Esophagus squamous epithelium (tissue), 5 donors: ENCODE measurements at regions not wholly inside any gene's neighbourhood (a gene's known extent, or its start where the extent isn't known, plus 50 kb on each side); places are given as distances from the start of the nearest gene placed in this dataset.

Source experiments
- DNase-seq: peaks from one replicate; lab custom pipeline; 2025; lab: John Stamatoyannopoulos, UW
- H3K27ac ChIP-seq, 4 donors: fragments of 200-600 bp; sonication (generic); one replicate each; pipeline ENCODE4 v1.5.1; 2016 to 2019; ENCODE audit warnings: mild to moderate bottlenecking in 1 of 4
- H3K27me3 ChIP-seq, 4 donors: fragments of 200-600 bp; sonication (generic); 1 replicate in 3 of 4; 2 replicates in 1 of 4; pipeline versions ENCODE4 v1.5.1 to v1.6.0; 2017 to 2021; ENCODE audit warnings: antibody characterized with exemption in 1 of 4
- H3K36me3 ChIP-seq, 3 donors: fragments of 200-600 bp; sonication (generic); one replicate each; pipeline ENCODE4 v1.5.1; 2016 to 2019
- H3K4me1 ChIP-seq, 3 donors: fragments of 200-600 bp; sonication (generic); one replicate each; pipeline ENCODE4 v1.5.1; 2017 to 2019
- H3K4me3 ChIP-seq, 4 donors: fragments of 200-600 bp; sonication (generic); 1 replicate in 3 of 4; 2 replicates in 1 of 4; pipeline ENCODE4 v1.5.1; 2016 to 2019; ENCODE audit warnings: mild to moderate bottlenecking in 2 of 4, moderate library complexity in 1 of 4
- H3K9me3 ChIP-seq, 3 donors: fragments of 200-600 bp; sonication (generic); one replicate each; pipeline ENCODE4 v1.5.1; 2016 to 2019
- CTCF ChIP-seq, 6 experiments: fragments of 450-650 bp in 4 of 6; fragments of 200-600 bp in 2 of 6; sonication (generic) in 2 of 6; IDR thresholded peaks; one replicate each; pipeline ENCODE4 v1.5.1; 2016 to 2019; ENCODE audit warnings: antibody characterized with exemption in 6 of 6, mild to moderate bottlenecking in 4 of 6, moderate library complexity in 4 of 6
- POLR2A ChIP-seq, 4 donors: fragments of 450-650 bp; IDR thresholded peaks; one replicate each; pipeline ENCODE4 v1.6.1; 2017; ENCODE audit warnings: antibody characterized with exemption in 4 of 4, mild to moderate bottlenecking in 4 of 4, moderate library complexity in 3 of 4
- WGBS, 2 donors: methylation state at CpG; one replicate each; pipeline ENCODE4 v1.1.5; 2018; 5-methylcytosine and 5-hydroxymethylcytosine counted together
- intact Hi-C: fragments of 100-400 bp; cut with DNase I; formaldehyde crosslinking; loops from one replicate; pipeline ENCODE4 v1.15.0; 2022
- donor health status: DM: yes; HTN: yes; CAD: no.

GRCh38 chr3:176959867-176960266 lies 237.4 kb downstream of the TBL1XR1 start:
- 83 to 90% methylated on average over 10 of the region's 10 CpGs for WGBS, 2 donors
- Histone ChIP-seq H3K27me3 (no peaks in the 10 kb centered on the region), H3K9me3 (no peaks in the 10 kb centered on the region), H3K4me3 (no peak overlapping the region), H3K27ac (no peak overlapping the region), H3K36me3 (no peaks in the 10 kb centered on the region), H3K4me1 (no peaks in the 10 kb centered on the region)
- intact Hi-C loops: no loop called here
- no peak for DNase-seq
- no peak for TF ChIP-seq CTCF (IDR thresholded peaks at IDR 0.05)
- no peak for TF ChIP-seq POLR2A (IDR thresholded peaks at IDR 0.05)

GRCh38 chr3:176958560-176958959 lies 238.7 kb downstream of the TBL1XR1 start:
- 94 to 97% methylated on average over 2 of the region's 2 CpGs for WGBS, 2 donors
- Histone ChIP-seq H3K36me3 (no peaks in the 10 kb centered on the region), H3K4me3 (no peak overlapping the region), H3K27me3 (no peaks in the 10 kb centered on the region), H3K27ac (no peak overlapping the region), H3K9me3 (no peaks in the 10 kb centered on the region), H3K4me1 (peaks cover 0 to 3% (median 2%) of the 10 kb centered on the region in 3 donors)
- intact Hi-C loops: no loop called here
- TF ChIP-seq CTCF (IDR thresholded peaks at IDR 0.05) (no peak), POLR2A (IDR thresholded peaks at IDR 0.05) (no peak)
- no peak for DNase-seq

- Histone ChIP-seq H3K27me3 (no peaks in the 10 kb centered on the region), H3K36me3 (no peaks in the 10 kb centered on the region), H3K4me3 (no peak overlapping the region), H3K9me3 (no peaks in the 10 kb centered on the region), H3K27ac (no peak overlapping the region), H3K4me1 (peaks cover 0 to 8% (median 3%) of the 10 kb centered on the region in 3 donors)
- intact Hi-C loops: no loop called here
- 87 to 88% methylated on average over 2 of the region's 2 CpGs for WGBS, 2 donors
- no peak for TF ChIP-seq POLR2A (IDR thresholded peaks at IDR 0.05)
- no peak for TF ChIP-seq CTCF (IDR thresholded peaks at IDR 0.05)
- DNase-seq: no peak
These were observed 242.8 kb downstream of the TBL1XR1 start for GRCh38 chr3:176954517-176954916.

GRCh38 chr3:176953106-176954060 lies 243.9 kb downstream of the TBL1XR1 start:
- no peak for DNase-seq
- 55 to 58% methylated on average over 6 of the region's 6 CpGs for WGBS, 2 donors
- Histone ChIP-seq H3K9me3 (no peaks in the 10 kb centered on the region), H3K4me1 (peaks cover 0 to 8% (median 3%) of the 10 kb centered on the region in 3 donors), H3K27me3 (no peaks in the 10 kb centered on the region), H3K36me3 (no peaks in the 10 kb centered on the region), H3K4me3 (no peak overlapping the region), H3K27ac (no peak overlapping the region)
- TF ChIP-seq CTCF (IDR thresholded peaks at IDR 0.05) (no peak), POLR2A (IDR thresholded peaks at IDR 0.05) (no peak)
- intact Hi-C loops: no loop called here

- TF ChIP-seq POLR2A (IDR thresholded peaks at IDR 0.05) (no peak), CTCF (IDR thresholded peaks at IDR 0.05) (no peak)
- no peak for DNase-seq
- H3K9me3 ChIP-seq: no peaks in the 10 kb centered on the region
- no peaks in the 10 kb centered on the region for H3K27me3 ChIP-seq
- no peak overlapping the region for H3K27ac ChIP-seq
- 62 to 76% methylated on average over 10 of the region's 10 CpGs for WGBS, 2 donors
- no peak overlapping the region for H3K4me3 ChIP-seq
- H3K36me3 ChIP-seq: no peaks in the 10 kb centered on the region
- intact Hi-C loops: no loop called here
- H3K4me1 ChIP-seq: peaks cover 0 to 8% (median 3%) of the 10 kb centered on the region in 3 donors
These were observed 245.5 kb downstream of the TBL1XR1 start for GRCh38 chr3:176951586-176952292.
